AG04449 (cell line): ENCODE measurements at regions not wholly inside any gene's neighbourhood (a gene's known extent, or its start where the extent isn't known, plus 50 kb on each side); places are given as distances from the start of the nearest gene placed in this dataset.

Source experiments
- CTCF ChIA-PET: fragments of 350-600 bp; formaldehyde crosslinking; extraction: SDS; loops from one replicate; lab custom pipeline; 2021; ENCODE audit warnings: antibody characterized with exemption; lab: Yijun Ruan, JAX
- POLR2A ChIA-PET: fragments of 400-600, 350-600 bp; formaldehyde crosslinking; extraction: SDS; loops from one replicate; lab custom pipeline; 2020; ENCODE audit warnings: antibody characterized with exemption, inconsistent platforms; lab: Yijun Ruan, JAX
- DNase-seq: peaks from one replicate; pipeline ENCODE4 v3.0.0-alpha.2; 2010; ENCODE audit warnings: low read depth, low spot score
- H3K4me3 ChIP-seq: 2 replicates; pipeline ENCODE4 v1.5.1; 2011; ENCODE audit warnings: low read depth, mild to moderate bottlenecking, control low read depth, low read length
- CTCF ChIP-seq: IDR thresholded peaks from one replicate; pipeline ENCODE4 v1.5.1; 2011; ENCODE audit warnings: mild to moderate bottlenecking, moderate library complexity, low read length, control low read depth, inconsistent platforms; ENCODE audit not compliant: insufficient read depth; ENCODE audit errors: missing control alignments

DNA sequence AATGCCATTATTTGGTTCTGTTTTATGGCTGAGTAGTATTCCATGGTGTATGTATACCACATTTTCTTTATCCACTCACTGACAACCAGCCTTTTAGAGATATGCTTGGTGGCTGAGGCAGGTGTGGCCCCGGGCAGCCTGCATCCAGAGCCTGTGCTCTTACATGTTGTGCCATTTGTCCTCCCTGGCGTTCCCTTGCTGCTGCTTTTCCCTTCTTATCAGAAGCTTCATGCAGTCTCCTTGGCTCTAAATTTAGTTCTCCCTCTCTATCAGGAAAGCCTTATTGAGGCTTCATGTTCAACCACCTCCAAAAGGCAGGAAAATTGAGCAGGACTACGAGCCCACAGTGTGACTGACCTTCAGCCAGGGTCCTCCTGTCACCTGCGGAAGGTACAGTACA is 131.7 kb upstream of the ITGA6 start:
- CTCF ChIA-PET: interaction anchor here (1.4 kb wide), 1 partner anchor 9 kb away, joined by 3 read pairs; no protein-coding TSS in a partner anchor
- no peak overlapping the region for H3K4me3 ChIP-seq
- POLR2A ChIA-PET: no interaction called here
- no peak for TF ChIP-seq CTCF
- no peak for DNase-seq

GRCh38 chr2:172296267-172297046 is 130.9 kb upstream of the ITGA6 start:
- DNase-seq: no peak
- H3K4me3 ChIP-seq: no peak overlapping the region
- ChIA-PET POLR2A (no interaction called here), CTCF (interaction anchor here (1.4 kb wide), 1 partner anchor 10 kb away, joined by 3 read pairs; no protein-coding TSS in a partner anchor)
- no peak for TF ChIP-seq CTCF

DNA sequence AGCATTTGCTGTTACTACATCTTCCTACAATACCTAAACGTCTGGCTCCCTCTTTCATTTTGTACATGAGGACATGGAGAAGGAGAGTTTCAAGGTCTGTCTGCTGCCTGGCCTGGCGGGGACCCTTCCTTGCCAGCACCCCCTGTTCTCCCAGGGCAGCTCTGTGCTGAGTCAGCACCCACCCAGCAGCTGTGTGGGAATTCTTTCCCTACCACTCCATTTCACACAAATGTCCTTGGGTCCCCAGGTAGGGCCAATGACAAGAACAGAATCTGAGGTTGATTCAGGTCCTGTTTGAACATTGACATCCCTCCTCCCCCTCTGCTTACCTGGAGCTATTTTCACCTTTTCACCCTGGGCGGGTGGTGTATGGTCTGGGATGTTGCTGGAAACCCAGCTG is 129.9 kb upstream of the ITGA6 start:
- no peak for TF ChIP-seq CTCF
- H3K4me3 ChIP-seq: no peak overlapping the region
- CTCF ChIA-PET: interaction anchor here (1.7 kb wide), 1 partner anchor 164 kb away, joined by 5 read pairs; no protein-coding TSS in a partner anchor
- DNase-seq: no peak
- POLR2A ChIA-PET: no interaction called here

DNA sequence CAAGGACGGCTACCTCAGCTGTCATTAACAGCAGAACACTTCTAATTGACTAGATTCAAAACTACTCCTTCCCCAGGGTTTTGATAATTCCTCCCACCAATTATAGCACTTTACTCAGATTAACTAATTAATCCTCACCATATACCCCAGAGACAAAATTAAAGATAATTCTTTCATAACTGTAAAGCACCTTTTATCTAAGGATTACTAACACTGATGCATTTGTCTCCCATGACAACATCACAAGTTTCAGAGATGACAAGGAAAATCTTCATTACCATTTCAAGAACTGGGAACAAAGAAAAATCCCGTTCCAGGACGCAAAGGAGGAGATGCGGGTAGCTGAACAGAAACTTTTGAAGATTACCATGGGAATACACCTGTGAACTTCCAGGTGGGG is 129.4 kb upstream of the ITGA6 start:
- ChIA-PET CTCF (interaction anchor here (1.7 kb wide), 1 partner anchor 163 kb away, joined by 5 read pairs; no protein-coding TSS in a partner anchor), POLR2A (no interaction called here)
- no peak for DNase-seq

GRCh38 chr2:172299741-172300140 is 127.6 kb upstream of the ITGA6 start:
- ChIA-PET CTCF (interaction anchor here (1.5 kb wide), 1 partner anchor 166 kb away, joined by 3 read pairs; no protein-coding TSS in a partner anchor), POLR2A (no interaction called here)
- TF ChIP-seq CTCF: no peak
- no peak overlapping the region for H3K4me3 ChIP-seq
- DNase-seq: no peak

More for the DNA sequence above, 129.4 kb upstream of the ITGA6 start:
- no peak for TF ChIP-seq CTCF
- no peak overlapping the region for H3K4me3 ChIP-seq

- no peak overlapping the region for H3K4me3 ChIP-seq
- POLR2A ChIA-PET: no interaction called here
These were observed 126.5 kb upstream of the ITGA6 start for GRCh38 chr2:172300851-172301250.

More at GRCh38 chr2:172300851-172301250, 126.5 kb upstream of the ITGA6 start:
- no peak for DNase-seq
- TF ChIP-seq CTCF: no peak
- CTCF ChIA-PET: interaction anchor here (1.5 kb wide), 1 partner anchor 165 kb away, joined by 3 read pairs; no protein-coding TSS in a partner anchor
